Peyer's patch (tissue), 4 donors: ENCODE measurements at regions not wholly inside any gene's neighbourhood (a gene's known extent, or its start where the extent isn't known, plus 50 kb on each side); places are given as distances from the start of the nearest gene placed in this dataset.

Experiments
- DNase-seq, 3 donors: peaks; one replicate each; pipeline ENCODE4 v3.0.0-alpha.2; 2017 to 2019
- H3K27ac ChIP-seq, 4 donors: fragments of 200-600 bp; sonication (generic); one replicate each; pipeline ENCODE4 v1.5.1; 2016 to 2019
- H3K27me3 ChIP-seq, 2 donors: fragments of 200-600 bp; sonication (generic); one replicate each; pipeline ENCODE4 v1.5.1; 2019
- H3K36me3 ChIP-seq, 3 donors: fragments of 200-600 bp; sonication (generic); one replicate each; pipeline ENCODE4 v1.5.1; 2016 to 2019
- H3K4me1 ChIP-seq, 4 donors: fragments of 200-600 bp; sonication (generic); one replicate each; pipeline ENCODE4 v1.5.1; 2016 to 2019
- H3K4me3 ChIP-seq, 4 donors: fragments of 200-600 bp; sonication (generic); 1 replicate in 3 of 4; 2 replicates in 1 of 4; pipeline ENCODE4 v1.5.1; 2016 to 2019; ENCODE audit warnings: mild to moderate bottlenecking in 1 of 4
- H3K9me3 ChIP-seq, 4 donors: fragments of 200-600 bp; sonication (generic); one replicate each; pipeline ENCODE4 v1.5.1; 2016 to 2019; ENCODE audit warnings: mild to moderate bottlenecking in 1 of 4
- POLR2A ChIP-seq, 2 donors: fragments of 450-650 bp; IDR thresholded peaks; one replicate each; pipeline ENCODE4 v1.5.1; 2017; ENCODE audit warnings: antibody characterized with exemption in 2 of 2, mild to moderate bottlenecking in 2 of 2, moderate library complexity in 2 of 2
- TF ChIP-seq, protein P1 (sequence below), 6 experiments: fragments of 450-650 bp in 4 of 6; fragments of 200-600 bp in 2 of 6; sonication (generic) in 1 of 6; IDR thresholded peaks; one replicate each; pipeline ENCODE4 v1.5.1; 2017 to 2019; ENCODE audit warnings: antibody characterized with exemption in 6 of 6, mild to moderate bottlenecking in 3 of 6, moderate library complexity in 1 of 6

DNA sequence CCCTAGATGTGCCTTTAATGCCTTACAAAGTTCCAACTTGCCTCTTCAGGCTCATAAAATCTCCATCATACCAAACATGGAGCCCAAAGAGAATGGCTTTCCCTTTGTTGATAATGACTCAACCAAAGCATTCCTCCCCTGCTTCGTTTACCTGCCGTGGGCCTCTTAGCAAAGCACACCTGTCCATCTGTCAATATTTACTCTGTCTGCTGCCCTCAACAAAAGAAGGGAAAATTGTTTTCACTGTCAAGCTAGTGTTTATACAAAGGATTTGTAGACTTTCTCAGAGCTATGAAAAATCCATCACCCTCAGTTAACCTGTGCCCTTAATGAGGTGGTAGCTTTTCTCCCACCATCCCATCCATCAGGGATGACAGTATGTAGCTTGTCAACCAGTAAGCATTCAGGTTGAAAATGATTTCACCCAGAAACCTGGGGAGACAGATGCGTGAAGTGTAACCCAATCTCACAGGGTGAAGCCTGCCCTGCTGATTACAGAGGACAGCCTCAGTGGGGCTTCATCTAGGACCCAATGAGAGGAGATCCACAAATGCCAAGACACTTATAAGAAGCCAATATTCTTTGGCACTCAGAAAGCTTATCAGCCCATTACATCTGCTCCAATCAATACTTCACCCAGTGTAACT, 278.1 kb downstream of the NUAK1 start:
- DNase-seq = no peak
- Histone ChIP-seq H3K27me3 (no peaks in the 10 kb centered on the region), H3K27ac (no peak overlapping the region), H3K4me3 (no peak overlapping the region), H3K36me3 (no peaks in the 10 kb centered on the region), H3K9me3 (no peaks in the 10 kb centered on the region), H3K4me1 (no peaks in the 10 kb centered on the region)
- TF ChIP-seq, protein P1, sequence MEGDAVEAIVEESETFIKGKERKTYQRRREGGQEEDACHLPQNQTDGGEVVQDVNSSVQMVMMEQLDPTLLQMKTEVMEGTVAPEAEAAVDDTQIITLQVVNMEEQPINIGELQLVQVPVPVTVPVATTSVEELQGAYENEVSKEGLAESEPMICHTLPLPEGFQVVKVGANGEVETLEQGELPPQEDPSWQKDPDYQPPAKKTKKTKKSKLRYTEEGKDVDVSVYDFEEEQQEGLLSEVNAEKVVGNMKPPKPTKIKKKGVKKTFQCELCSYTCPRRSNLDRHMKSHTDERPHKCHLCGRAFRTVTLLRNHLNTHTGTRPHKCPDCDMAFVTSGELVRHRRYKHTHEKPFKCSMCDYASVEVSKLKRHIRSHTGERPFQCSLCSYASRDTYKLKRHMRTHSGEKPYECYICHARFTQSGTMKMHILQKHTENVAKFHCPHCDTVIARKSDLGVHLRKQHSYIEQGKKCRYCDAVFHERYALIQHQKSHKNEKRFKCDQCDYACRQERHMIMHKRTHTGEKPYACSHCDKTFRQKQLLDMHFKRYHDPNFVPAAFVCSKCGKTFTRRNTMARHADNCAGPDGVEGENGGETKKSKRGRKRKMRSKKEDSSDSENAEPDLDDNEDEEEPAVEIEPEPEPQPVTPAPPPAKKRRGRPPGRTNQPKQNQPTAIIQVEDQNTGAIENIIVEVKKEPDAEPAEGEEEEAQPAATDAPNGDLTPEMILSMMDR (IDR thresholded peaks at IDR 0.05) = no peak

DNA sequence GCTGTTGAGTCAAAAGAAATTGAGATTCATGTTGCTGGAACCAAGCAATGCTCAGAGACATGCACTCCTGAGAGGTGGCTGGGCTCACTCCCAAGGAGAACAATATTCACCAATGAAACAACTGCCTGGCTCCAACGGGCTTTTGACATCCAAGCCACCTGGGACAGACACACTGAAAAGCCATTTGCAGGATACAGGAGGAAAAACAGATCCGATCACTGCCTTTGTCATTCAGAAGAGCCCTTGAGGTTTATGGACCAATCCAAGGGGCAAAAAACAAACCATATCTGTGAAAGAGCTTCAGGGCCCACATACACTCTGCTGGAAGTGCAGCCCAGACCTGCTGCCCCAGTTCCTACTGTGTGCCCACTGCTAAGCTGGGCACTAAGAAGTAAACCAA, 277.5 kb downstream of the NUAK1 start:
- TF ChIP-seq POLR2A (IDR thresholded peaks at IDR 0.05) = no peak
- TF ChIP-seq, protein P1 (IDR thresholded peaks at IDR 0.05) = no peak
- no peak overlapping the region for H3K27ac ChIP-seq
- no peak for DNase-seq
- H3K36me3 ChIP-seq = no peaks in the 10 kb centered on the region
- H3K27me3 ChIP-seq = no peaks in the 10 kb centered on the region
- no peaks in the 10 kb centered on the region for H3K4me1 ChIP-seq
- no peaks in the 10 kb centered on the region for H3K9me3 ChIP-seq
- H3K4me3 ChIP-seq = no peak overlapping the region

DNA sequence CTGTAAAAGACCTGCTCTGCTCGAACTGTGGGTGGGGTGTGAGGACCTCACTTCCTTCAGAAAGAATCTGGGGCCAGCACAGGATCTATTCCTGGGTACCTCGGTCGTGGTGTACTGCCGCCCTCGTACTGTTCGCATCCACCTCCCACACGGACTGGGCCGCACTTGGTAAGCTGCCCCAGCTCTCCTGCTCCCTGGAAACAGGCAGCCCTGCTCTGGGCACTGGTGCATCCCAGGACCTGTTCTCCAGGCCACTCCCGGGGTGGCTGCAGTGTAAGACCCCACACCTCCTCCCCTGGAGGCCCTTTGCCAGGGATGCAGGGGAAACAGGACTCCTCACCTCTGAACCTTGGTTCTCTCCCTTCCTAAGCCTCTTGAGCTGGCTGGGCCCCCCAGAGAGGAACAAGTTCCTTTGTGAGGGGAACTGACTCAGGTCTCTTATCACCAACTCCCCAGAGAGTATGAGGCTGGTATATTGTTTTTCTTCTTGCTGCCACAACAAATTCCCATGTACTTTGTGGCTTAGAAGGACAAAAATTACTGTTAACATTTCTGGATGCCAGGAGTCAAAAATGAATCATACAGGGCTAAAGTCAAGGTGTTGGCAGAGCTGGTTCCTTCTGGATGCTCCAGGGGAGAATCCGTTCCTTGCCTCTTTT, 276.5 kb downstream of the NUAK1 start:
- H3K4me1 ChIP-seq = no peaks in the 10 kb centered on the region
- no peaks in the 10 kb centered on the region for H3K36me3 ChIP-seq
- no peak overlapping the region for H3K4me3 ChIP-seq
- no peak for DNase-seq
- no peaks in the 10 kb centered on the region for H3K9me3 ChIP-seq
- TF ChIP-seq, protein P1 (IDR thresholded peaks at IDR 0.05) = no peak
- TF ChIP-seq POLR2A (IDR thresholded peaks at IDR 0.05) = no peak
- H3K27me3 ChIP-seq = no peaks in the 10 kb centered on the region
- H3K27ac ChIP-seq = no peak overlapping the region

DNA sequence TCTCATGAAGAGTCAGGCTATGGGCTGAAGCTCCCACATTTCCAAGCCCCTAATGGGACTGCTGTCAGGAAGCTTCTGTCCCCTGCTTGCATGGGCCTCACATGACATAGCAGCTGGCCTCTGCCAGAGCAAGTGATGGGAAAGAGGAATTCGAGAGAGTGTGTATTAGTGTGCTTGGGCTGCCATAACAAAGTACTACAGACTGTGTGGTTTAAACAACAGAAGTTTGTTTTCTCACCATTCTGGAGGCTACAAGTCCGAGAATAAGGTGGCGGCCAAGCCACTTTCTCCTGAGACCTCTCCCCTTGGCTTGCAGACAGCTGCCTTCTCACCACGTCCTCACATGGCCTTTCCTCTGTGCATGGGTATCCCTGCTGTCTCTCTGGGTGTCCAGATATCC, 274.4 kb downstream of the NUAK1 start:
- Histone ChIP-seq H3K27me3 (no peaks in the 10 kb centered on the region), H3K9me3 (no peaks in the 10 kb centered on the region)
- TF ChIP-seq, protein P1 (IDR thresholded peaks at IDR 0.05) = no peak
- no peak for TF ChIP-seq POLR2A (IDR thresholded peaks at IDR 0.05)

DNA sequence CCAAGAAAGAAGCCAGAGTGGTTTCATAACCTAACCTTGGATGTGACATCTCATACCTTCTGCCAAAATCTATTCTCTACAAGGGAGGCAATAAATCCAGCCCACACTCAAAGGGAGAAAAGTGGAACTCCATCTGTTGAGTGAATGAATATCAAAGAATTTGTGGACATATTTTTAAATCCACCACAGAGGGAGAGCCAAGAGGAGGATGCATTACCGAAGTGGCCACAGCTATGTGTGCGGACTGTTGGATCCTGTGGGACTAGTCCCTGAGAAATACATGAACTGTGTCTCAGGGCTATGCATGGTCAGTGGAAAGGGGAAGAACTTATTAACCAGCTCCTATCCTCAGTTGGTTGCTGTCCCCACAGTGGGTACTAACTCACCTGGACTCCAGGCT, 273.9 kb downstream of the NUAK1 start:
- Histone ChIP-seq H3K36me3 (no peaks in the 10 kb centered on the region), H3K4me1 (no peaks in the 10 kb centered on the region), H3K4me3 (no peak overlapping the region), H3K27ac (no peak overlapping the region), H3K27me3 (no peaks in the 10 kb centered on the region), H3K9me3 (no peaks in the 10 kb centered on the region)
- DNase-seq = no peak
- TF ChIP-seq, protein P1 (IDR thresholded peaks at IDR 0.05) = no peak
- TF ChIP-seq POLR2A (IDR thresholded peaks at IDR 0.05) = no peak

More for the DNA sequence above, 274.4 kb downstream of the NUAK1 start:
- DNase-seq = no peak
- H3K4me1 ChIP-seq = no peaks in the 10 kb centered on the region
- H3K36me3 ChIP-seq = no peaks in the 10 kb centered on the region
- H3K4me3 ChIP-seq = no peak overlapping the region
- H3K27ac ChIP-seq = no peak overlapping the region
